Prostate gland (tissue), 2 donors: ENCODE measurements at regions not wholly inside any gene's neighbourhood (a gene's known extent, or its start where the extent isn't known, plus 50 kb on each side); places are given as distances from the start of the nearest gene placed in this dataset.

Experiments used
- DNase-seq: peaks from one replicate; pipeline ENCODE4 v3.0.0-alpha.2; 2019; ENCODE audit warnings: low spot score
- H3K27ac ChIP-seq, 2 donors: fragments of 200-600 bp; sonication (generic); 2 replicates each; pipeline ENCODE4 v1.5.1; 2017 to 2019
- H3K27me3 ChIP-seq: fragments of 200-600 bp; sonication (generic); replicated peaks from 2 replicates; pipeline ENCODE4 v1.5.1; 2019; ENCODE audit not compliant: insufficient read depth
- H3K36me3 ChIP-seq, 2 donors: fragments of 200-600 bp; sonication (generic); 1 replicate in 1 of 2; 2 replicates in 1 of 2; pipeline versions ENCODE4 v1.5.1 to v1.8.1; 2017 to 2019
- H3K4me1 ChIP-seq: fragments of 200-600 bp; sonication (generic); replicated peaks from 2 replicates; pipeline ENCODE4 v1.5.1; 2019
- H3K4me3 ChIP-seq, 2 donors: fragments of 200-600 bp; sonication (generic); 2 replicates each; pipeline ENCODE4 v1.5.1; 2017 to 2019
- H3K9me3 ChIP-seq: fragments of 200-600 bp; sonication (generic); 2 replicates; pipeline ENCODE4 v1.5.1; 2017
- POLR2A ChIP-seq: fragments of 450-650 bp; IDR thresholded peaks from one replicate; pipeline ENCODE4 v1.6.1; 2016; ENCODE audit warnings: antibody characterized with exemption, mild to moderate bottlenecking
- POLR2AphosphoS5 ChIP-seq: sonication (generic); formaldehyde crosslinking; IDR thresholded peaks from one replicate; pipeline ENCODE4 v1.6.1; 2017; ENCODE audit warnings: antibody characterized with exemption
- whole genome bisulfite sequencing: methylation state at CpG from one replicate; pipeline ENCODE4 v1.1.5; 2018; 5-methylcytosine and 5-hydroxymethylcytosine counted together
- intact Hi-C: fragments of 100-400 bp; cut with DNase I; formaldehyde crosslinking; loops from one replicate; pipeline ENCODE4 v1.14.2; 2022
- TF ChIP-seq, protein P1 (sequence below), 4 experiments: fragments of 200-600 bp in 2 of 4; fragments of 450-650 bp in 2 of 4; sonication (generic) in 2 of 4; IDR thresholded peaks; 1 replicate in 3 of 4; 2 replicates in 1 of 4; pipeline ENCODE4 v1.5.1; 2016 to 2019; ENCODE audit warnings: antibody characterized with exemption in 4 of 4, mild to moderate bottlenecking in 2 of 4, moderate library complexity in 2 of 4

DNA sequence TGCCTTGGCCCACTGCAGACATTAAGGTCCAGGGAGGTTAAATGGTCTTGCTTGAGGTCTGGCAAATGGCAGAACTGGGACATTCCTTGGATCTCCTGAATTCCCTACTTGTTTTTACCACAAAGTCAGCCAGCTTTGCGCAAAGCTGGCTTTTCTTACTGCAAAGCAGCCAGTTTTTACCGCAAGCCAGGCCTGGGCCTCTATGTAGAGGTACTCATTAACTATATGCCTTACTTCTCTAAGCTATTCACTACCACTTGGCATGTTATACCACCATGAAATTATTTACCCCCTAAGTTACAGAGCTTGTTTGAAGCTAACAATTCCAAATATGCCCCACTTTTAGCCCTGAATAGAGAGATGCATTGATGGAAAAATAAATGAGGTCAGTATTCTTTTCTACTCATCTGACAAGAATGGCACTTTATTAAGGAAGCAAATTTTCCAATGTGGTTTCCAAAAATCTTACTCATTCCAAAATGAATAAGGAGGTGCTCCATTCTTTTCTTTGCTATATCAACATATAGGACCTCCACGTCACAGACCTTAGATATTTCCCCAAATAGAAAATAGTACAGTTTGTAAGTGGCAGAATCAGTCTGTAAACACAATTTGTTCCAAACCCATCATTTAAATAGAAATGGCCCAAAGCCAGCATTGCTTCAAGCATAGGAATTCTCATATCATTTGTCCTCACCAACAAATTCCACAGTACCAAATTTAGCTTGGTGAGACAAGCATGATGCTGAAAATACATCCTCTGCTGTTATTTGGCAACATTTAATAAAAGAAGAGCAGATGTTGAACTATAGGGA, 143.9 kb upstream of the TSC22D1 start:
- Histone ChIP-seq H3K4me3 (no peak overlapping the region), H3K27ac (no peak overlapping the region), H3K36me3 (no peaks in the 10 kb centered on the region), H3K9me3 (no peaks in the 10 kb centered on the region), H3K27me3 (no peaks in the 10 kb centered on the region), H3K4me1 (no peaks in the 10 kb centered on the region)
- WGBS: 73% methylated on average over 3 of the region's 3 CpGs
- DNase-seq: no peak
- TF ChIP-seq, protein P1, sequence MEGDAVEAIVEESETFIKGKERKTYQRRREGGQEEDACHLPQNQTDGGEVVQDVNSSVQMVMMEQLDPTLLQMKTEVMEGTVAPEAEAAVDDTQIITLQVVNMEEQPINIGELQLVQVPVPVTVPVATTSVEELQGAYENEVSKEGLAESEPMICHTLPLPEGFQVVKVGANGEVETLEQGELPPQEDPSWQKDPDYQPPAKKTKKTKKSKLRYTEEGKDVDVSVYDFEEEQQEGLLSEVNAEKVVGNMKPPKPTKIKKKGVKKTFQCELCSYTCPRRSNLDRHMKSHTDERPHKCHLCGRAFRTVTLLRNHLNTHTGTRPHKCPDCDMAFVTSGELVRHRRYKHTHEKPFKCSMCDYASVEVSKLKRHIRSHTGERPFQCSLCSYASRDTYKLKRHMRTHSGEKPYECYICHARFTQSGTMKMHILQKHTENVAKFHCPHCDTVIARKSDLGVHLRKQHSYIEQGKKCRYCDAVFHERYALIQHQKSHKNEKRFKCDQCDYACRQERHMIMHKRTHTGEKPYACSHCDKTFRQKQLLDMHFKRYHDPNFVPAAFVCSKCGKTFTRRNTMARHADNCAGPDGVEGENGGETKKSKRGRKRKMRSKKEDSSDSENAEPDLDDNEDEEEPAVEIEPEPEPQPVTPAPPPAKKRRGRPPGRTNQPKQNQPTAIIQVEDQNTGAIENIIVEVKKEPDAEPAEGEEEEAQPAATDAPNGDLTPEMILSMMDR (IDR thresholded peaks at IDR 0.05): no peak
- no peak for TF ChIP-seq POLR2AphosphoS5
- no peak for TF ChIP-seq POLR2A
- intact Hi-C loops: no loop called here

DNA sequence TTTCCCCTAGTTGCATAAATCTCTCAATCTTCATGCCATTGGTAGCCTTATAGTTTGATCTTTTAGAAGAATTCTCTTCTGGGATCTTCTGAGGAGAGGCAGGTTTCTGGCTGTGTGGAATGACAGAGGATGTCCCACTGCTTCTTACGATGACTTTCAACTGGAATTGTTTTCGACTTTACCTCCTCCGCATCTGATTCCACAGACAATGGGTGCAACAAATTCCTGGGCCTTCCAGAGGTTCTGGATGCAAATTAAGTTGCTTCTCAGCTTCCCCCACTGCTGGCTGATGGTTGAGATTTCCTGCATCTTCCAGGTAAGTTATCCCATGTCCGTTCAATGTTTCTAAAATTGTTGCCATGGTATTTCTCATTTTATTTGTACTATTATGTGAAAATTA, 142.3 kb upstream of the TSC22D1 start:
- H3K27ac ChIP-seq: no peak overlapping the region
- H3K36me3 ChIP-seq: no peaks in the 10 kb centered on the region
- H3K4me3 ChIP-seq: no peak overlapping the region
- intact Hi-C loops: no loop called here
- H3K9me3 ChIP-seq: no peaks in the 10 kb centered on the region
- TF ChIP-seq, protein P1 (IDR thresholded peaks at IDR 0.05): no peak
- TF ChIP-seq POLR2AphosphoS5: no peak
- TF ChIP-seq POLR2A: no peak
- DNase-seq: no peak
- 91% methylated on average over 4 of the region's 4 CpGs for WGBS
- H3K4me1 ChIP-seq: no peaks in the 10 kb centered on the region
- H3K27me3 ChIP-seq: no peaks in the 10 kb centered on the region

DNA sequence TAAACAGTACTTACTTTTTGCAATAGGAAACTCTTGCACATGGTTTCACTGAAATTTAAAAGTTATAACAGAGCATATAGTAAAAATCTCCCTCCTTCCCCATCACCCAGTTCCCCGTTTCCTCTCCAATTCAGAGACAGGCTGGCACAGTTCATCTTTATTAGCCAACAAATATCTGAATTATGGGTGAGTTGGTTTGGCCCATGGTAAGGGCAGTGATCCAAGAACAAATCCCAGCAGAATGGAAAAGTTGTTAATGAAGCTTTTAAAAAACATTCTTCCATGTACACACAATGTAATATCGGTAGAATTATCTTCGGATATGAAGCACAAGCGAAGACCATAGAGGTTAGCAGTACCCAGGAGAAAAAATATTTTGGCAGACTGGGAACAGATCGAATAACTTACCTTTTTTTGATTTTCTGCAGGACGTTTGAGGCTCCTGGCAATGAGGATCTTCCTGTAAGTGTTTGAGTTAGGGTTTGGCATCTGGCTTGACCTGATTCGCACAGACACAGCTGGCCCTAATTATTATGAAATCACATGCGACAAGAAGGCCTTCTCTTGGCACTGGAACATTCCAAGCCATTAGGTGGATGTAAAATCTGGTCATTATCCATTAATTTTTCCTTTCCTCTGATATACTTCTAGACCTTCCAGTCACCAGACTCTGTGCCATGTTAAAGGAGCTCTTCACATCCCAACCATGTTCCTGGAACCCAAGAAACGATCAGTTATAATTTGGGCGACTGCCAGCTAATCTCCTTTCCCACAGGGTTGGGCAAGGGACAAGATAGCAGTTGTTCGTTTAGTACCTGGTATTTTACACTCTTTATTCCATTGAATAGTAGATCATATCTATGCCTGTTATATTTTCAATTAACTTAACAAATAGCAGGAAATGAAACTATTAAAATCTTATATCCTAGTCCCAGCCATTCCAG, 139.4 kb upstream of the TSC22D1 start:
- H3K36me3 ChIP-seq: no peaks in the 10 kb centered on the region
- TF ChIP-seq, protein P1 (IDR thresholded peaks at IDR 0.05): no peak
- peak; percentile 41 for TF ChIP-seq POLR2AphosphoS5
- no peak for TF ChIP-seq POLR2A
- 22% methylated on average over 11 of the region's 11 CpGs for WGBS
- H3K4me1 ChIP-seq: no peaks in the 10 kb centered on the region
- intact Hi-C loops: no loop called here
- peak; percentile 44 for DNase-seq
- H3K9me3 ChIP-seq: no peaks in the 10 kb centered on the region
- no peaks in the 10 kb centered on the region for H3K27me3 ChIP-seq
- peak overlapping the region; percentile 16 to 49 for H3K27ac ChIP-seq
- H3K4me3 ChIP-seq: no peak overlapping the region

DNA sequence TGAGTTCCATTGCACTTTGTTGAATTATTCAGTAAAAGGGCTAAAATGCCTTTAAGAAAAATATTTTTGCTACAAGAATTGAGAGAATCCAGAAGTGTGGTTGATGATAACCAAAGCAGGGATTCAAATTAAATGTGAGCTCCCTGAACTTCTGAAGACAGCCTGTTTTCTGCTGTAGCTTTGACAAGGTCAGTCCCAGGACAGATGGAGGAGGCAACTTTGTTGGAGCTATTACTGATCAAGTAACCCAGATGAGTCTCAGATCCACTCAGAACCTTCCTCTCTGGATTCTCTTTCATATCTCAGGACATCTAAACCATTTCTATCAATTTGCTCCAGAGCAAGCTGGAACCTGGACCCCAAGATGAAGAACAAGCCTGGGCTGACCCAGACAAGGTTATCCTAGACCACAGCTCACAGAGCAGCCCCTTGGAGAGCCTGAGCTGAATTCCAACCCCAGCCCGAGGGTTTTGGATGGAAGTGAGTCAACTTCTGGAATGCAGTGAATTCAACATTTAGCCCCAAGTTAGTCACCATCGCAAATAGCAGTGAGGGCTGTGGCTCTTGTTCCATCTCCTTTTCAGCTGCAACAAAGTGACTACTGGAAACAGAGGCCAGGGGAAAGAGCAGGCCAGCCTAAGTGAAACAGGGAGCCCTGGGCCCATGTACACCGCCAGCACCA, 137.8 kb upstream of the TSC22D1 start:
- H3K27me3 ChIP-seq: no peaks in the 10 kb centered on the region
- no peaks in the 10 kb centered on the region for H3K4me1 ChIP-seq
- TF ChIP-seq, protein P1 (IDR thresholded peaks at IDR 0.05): no peak
- TF ChIP-seq POLR2A (no peak), POLR2AphosphoS5 (no peak)
- DNase-seq: no peak
- intact Hi-C loops: no loop called here
- WGBS: 67% methylated on average over 3 of the region's 3 CpGs
- no peaks in the 10 kb centered on the region for H3K9me3 ChIP-seq
- H3K36me3 ChIP-seq: no peaks in the 10 kb centered on the region
- H3K4me3 ChIP-seq: no peak overlapping the region
- H3K27ac ChIP-seq: no peak overlapping the region
